H9 (cell line): ENCODE measurements at regions not wholly inside any gene's neighbourhood (a gene's known extent, or its start where the extent isn't known, plus 50 kb on each side); places are given as distances from the start of the nearest gene placed in this dataset.

ENCODE experiments used
- DNase-seq: peaks from one replicate; pipeline ENCODE4 v3.0.0-alpha.2; 2017
- H2AFZ ChIP-seq: one replicate; pipeline ENCODE4 v1.6.1; 2013; ENCODE audit warnings: mild to moderate bottlenecking, low read length, control low read depth, moderate library complexity
- H2AK5ac ChIP-seq: 2 replicates; pipeline ENCODE4 v1.6.1; 2013; ENCODE audit warnings: low read length, control low read depth, mixed read lengths; ENCODE audit not compliant: insufficient read length
- H2BK120ac ChIP-seq: one replicate; pipeline ENCODE4 v1.6.1; 2013; ENCODE audit warnings: low read depth, mild to moderate bottlenecking, low read length, control low read depth, inconsistent platforms; ENCODE audit not compliant: poor library complexity, severe bottlenecking
- H2BK12ac ChIP-seq: 2 replicates; pipeline ENCODE4 v1.6.1; 2013; ENCODE audit warnings: low read length, control low read depth, mixed read lengths, low read depth; ENCODE audit not compliant: insufficient read length
- H2BK15ac ChIP-seq: 2 replicates; pipeline ENCODE4 v1.6.1; 2013; ENCODE audit warnings: low read depth, low read length, control low read depth
- H2BK20ac ChIP-seq: one replicate; pipeline ENCODE4 v1.6.1; 2013; ENCODE audit warnings: low read depth, mild to moderate bottlenecking, low read length, control low read depth, inconsistent platforms; ENCODE audit not compliant: poor library complexity, severe bottlenecking
- H2BK5ac ChIP-seq: 2 replicates; pipeline ENCODE4 v1.6.1; 2013; ENCODE audit warnings: low read length, control low read depth, mixed read lengths; ENCODE audit not compliant: insufficient read length
- H3K14ac ChIP-seq: 2 replicates; pipeline ENCODE4 v1.6.1; 2013; ENCODE audit warnings: low read length, control low read depth; ENCODE audit not compliant: insufficient read depth
- H3K18ac ChIP-seq: 2 replicates; pipeline ENCODE4 v1.6.1; 2013; ENCODE audit warnings: low read depth, mild to moderate bottlenecking, mixed read lengths, low read length, control low read depth; ENCODE audit not compliant: insufficient read length
- H3K23ac ChIP-seq: 2 replicates; pipeline ENCODE4 v1.6.1; 2013; ENCODE audit warnings: low read length, control low read depth, mixed read lengths, low read depth; ENCODE audit not compliant: insufficient read length
- H3K23me2 ChIP-seq: 2 replicates; pipeline ENCODE4 v1.6.1; 2013; ENCODE audit warnings: low read depth, mild to moderate bottlenecking, mixed read lengths, low read length, control low read depth; ENCODE audit not compliant: insufficient read length, poor library complexity, severe bottlenecking
- H3K27ac ChIP-seq: 2 replicates; pipeline ENCODE4 v1.5.1; 2013; ENCODE audit warnings: low read length, control low read depth, mixed read lengths, low read depth; ENCODE audit not compliant: insufficient read length
- H3K27me3 ChIP-seq: 2 replicates; pipeline ENCODE4 v1.6.1; 2013; ENCODE audit warnings: low read length, control low read depth, inconsistent platforms; ENCODE audit not compliant: insufficient read depth
- H3K4ac ChIP-seq: 2 replicates; pipeline ENCODE4 v1.6.1; 2013; ENCODE audit warnings: low read depth, mild to moderate bottlenecking, control low read depth, inconsistent platforms, low read length, moderate library complexity
- H3K4me1 ChIP-seq: 2 replicates; pipeline ENCODE4 v1.6.1; 2013; ENCODE audit warnings: low read length, control low read depth, inconsistent platforms; ENCODE audit not compliant: insufficient read depth
- H3K4me2 ChIP-seq: 2 replicates; pipeline ENCODE4 v1.6.1; 2013; ENCODE audit warnings: low read length, control low read depth, mixed read lengths; ENCODE audit not compliant: insufficient read length, insufficient read depth
- H3K56ac ChIP-seq: 2 replicates; pipeline ENCODE4 v1.6.1; 2013; ENCODE audit warnings: low read depth, mild to moderate bottlenecking, mixed read lengths, low read length, control low read depth; ENCODE audit not compliant: insufficient read length
- H3K79me1 ChIP-seq: 2 replicates; pipeline ENCODE4 v1.6.1; 2013; ENCODE audit warnings: low read depth, mild to moderate bottlenecking, moderate library complexity, low read length, control low read depth, inconsistent platforms; ENCODE audit not compliant: insufficient read depth, poor library complexity, severe bottlenecking
- H3K79me2 ChIP-seq: 2 replicates; pipeline ENCODE4 v1.6.1; 2013; ENCODE audit warnings: low read length, control low read depth, inconsistent platforms; ENCODE audit not compliant: insufficient read depth
- H3K9ac ChIP-seq: 2 replicates; pipeline ENCODE4 v1.6.1; 2013; ENCODE audit warnings: low read length, control low read depth, mixed read lengths; ENCODE audit not compliant: insufficient read length; ENCODE audit errors: extremely low read depth
- H3K9me3 ChIP-seq: one replicate; pipeline ENCODE4 v1.6.1; 2013; ENCODE audit warnings: low read depth, low read length, inconsistent platforms; ENCODE audit not compliant: control insufficient read depth
- H3T11ph ChIP-seq: one replicate; pipeline ENCODE4 v1.6.1; 2013; ENCODE audit warnings: mild to moderate bottlenecking, low read length, control low read depth, inconsistent platforms
- H4K20me1 ChIP-seq: one replicate; pipeline ENCODE4 v1.6.1; 2013; ENCODE audit not compliant: control insufficient read depth, insufficient read length, insufficient read depth
- H4K5ac ChIP-seq: 2 replicates; pipeline ENCODE4 v1.6.1; 2013; ENCODE audit warnings: low read depth, mild to moderate bottlenecking, mixed read lengths, low read length, control low read depth; ENCODE audit not compliant: insufficient read length
- H4K8ac ChIP-seq: replicated peaks from 2 replicates; pipeline ENCODE4 v1.6.1; 2013; ENCODE audit warnings: low read length, control low read depth, mixed read lengths, low read depth; ENCODE audit not compliant: insufficient read length
- H4K91ac ChIP-seq: 2 replicates; pipeline ENCODE4 v1.6.1; 2013; ENCODE audit warnings: low read depth, mild to moderate bottlenecking, moderate library complexity, mixed read lengths, low read length, control low read depth; ENCODE audit not compliant: insufficient read length
- H3K27ac Mint-ChIP-seq, 3 experiments: 2 replicates in 2 of 3; 3 replicates in 1 of 3; pipeline ENCODE4 v1.8.0; 2020 to 2021; ENCODE audit warnings: mixed read lengths in 3 of 3, mild to moderate bottlenecking in 1 of 3, moderate library complexity in 1 of 3
- H3K27me3 Mint-ChIP-seq: 2 replicates; pipeline ENCODE4 v1.8.0; 2021; ENCODE audit warnings: low read depth, mild to moderate bottlenecking, moderate library complexity, mixed read lengths
- H3K36me3 Mint-ChIP-seq, 3 experiments: 2 replicates in 2 of 3; 3 replicates in 1 of 3; pipeline ENCODE4 v1.8.0; 2020 to 2021; ENCODE audit warnings: low read depth in 3 of 3, mixed read lengths in 3 of 3; ENCODE audit not compliant: insufficient read depth in 1 of 3
- H3K4me1 Mint-ChIP-seq, 2 experiments: 2 replicates each; pipeline ENCODE4 v1.8.0; 2020; ENCODE audit warnings: mixed read lengths in 2 of 2
- H3K4me3 Mint-ChIP-seq, 2 experiments: 2 replicates in 1 of 2; 3 replicates in 1 of 2; pipeline ENCODE4 v1.8.0; 2020 to 2021; ENCODE audit warnings: mild to moderate bottlenecking in 2 of 2, mixed read lengths in 2 of 2, moderate library complexity in 1 of 2
- H3K9me3 Mint-ChIP-seq, 2 experiments: 2 replicates in 1 of 2; 3 replicates in 1 of 2; pipeline ENCODE4 v1.8.0; 2020; ENCODE audit warnings: mild to moderate bottlenecking in 2 of 2, mixed read lengths in 2 of 2, moderate library complexity in 1 of 2
- CTCF ChIP-seq: fragments of 200-600 bp; sonication (generic); conservative IDR thresholded peaks from 3 replicates; pipeline ENCODE4 v1.8.0; 2021; ENCODE audit warnings: antibody characterized with exemption, mild to moderate bottlenecking
- WGBS: extraction: QIAGEN DNeasy Blood & Tissue Kit; methylation state at CpG from one replicate; pipeline ENCODE4 v1.1.7; 2013; ENCODE audit warnings: missing lambda C conversion rate, low lambda C conversion rate, mixed read lengths; ENCODE audit not compliant: insufficient read length; ENCODE audit errors: extremely low coverage; 5-methylcytosine and 5-hydroxymethylcytosine counted together

GRCh38 chr4:3688018-3688998, 77.9 kb upstream of the ADRA2C start:
- H3K27ac Mint-ChIP-seq, result no peak overlapping the region

More at GRCh38 chr4:3688018-3688998, 77.9 kb upstream of the ADRA2C start:
- no peak overlapping the region for H2AK5ac ChIP-seq
- H3K23ac ChIP-seq, result no peak overlapping the region
- no peak overlapping the region for H2AFZ ChIP-seq
- no peak overlapping the region for H4K91ac ChIP-seq
- no CpG with 5 or more reads among the region's 24 CpGs for WGBS
- H4K20me1 ChIP-seq, result no peaks in the 10 kb centered on the region
- no peak overlapping the region for H3K27ac ChIP-seq
- H3K9me3 ChIP-seq, result no peaks in the 10 kb centered on the region
- no peak for TF ChIP-seq CTCF
- Mint-ChIP-seq H3K9me3 (no peaks in the 10 kb centered on the region), H3K4me1 (peaks cover under 1 to 5% of the 10 kb centered on the region in 2 experiments; a peak in 2 of 4 replicates), H3K36me3 (no peaks in the 10 kb centered on the region), H3K27me3 (peaks cover 32% of the 10 kb centered on the region), H3K4me3 (no peak overlapping the region; a peak in 1 of 5 replicates)
- H2BK12ac ChIP-seq, result no peak overlapping the region
- no peaks in the 10 kb centered on the region for H3K27me3 ChIP-seq
- no peak overlapping the region for H2BK20ac ChIP-seq
- H4K5ac ChIP-seq, result no peak overlapping the region
- H3K56ac ChIP-seq, result no peak overlapping the region
- no peaks in the 10 kb centered on the region for H3K4me1 ChIP-seq
- no peak overlapping the region for H3K14ac ChIP-seq
- H3K79me2 ChIP-seq, result no peaks in the 10 kb centered on the region
- H4K8ac ChIP-seq, result no peak overlapping the region
- no peak overlapping the region for H3K9ac ChIP-seq
- H3K4ac ChIP-seq, result no peak overlapping the region
- H3T11ph ChIP-seq, result no peak overlapping the region
- no peak overlapping the region for H3K18ac ChIP-seq
- H2BK5ac ChIP-seq, result no peak overlapping the region
- H3K4me2 ChIP-seq, result no peak overlapping the region
- H2BK120ac ChIP-seq, result no peak overlapping the region
- H3K23me2 ChIP-seq, result no peaks in the 10 kb centered on the region
- no peaks in the 10 kb centered on the region for H3K79me1 ChIP-seq
- no peak overlapping the region for H2BK15ac ChIP-seq
- DNase-seq, result no peak
